Trophoblast cell (in vitro differentiated cells and primary cell): ENCODE measurements at regions not wholly inside any gene's neighbourhood (a gene's known extent, or its start where the extent isn't known, plus 50 kb on each side); places are given as distances from the start of the nearest gene placed in this dataset.

Source experiments
- DNase-seq, 2 donors: peaks; one replicate each; pipeline ENCODE4 v3.0.0-alpha.2; 2016
- H2AFZ ChIP-seq: 2 replicates; pipeline ENCODE4 v1.6.1; 2013; ENCODE audit warnings: low read length, moderate library complexity, mild to moderate bottlenecking; ENCODE audit not compliant: insufficient read depth, poor library complexity
- H2AK5ac ChIP-seq: 2 replicates; pipeline ENCODE4 v1.6.1; 2013; ENCODE audit warnings: mild to moderate bottlenecking, low read length
- H2BK120ac ChIP-seq: 2 replicates; pipeline ENCODE4 v1.6.1; 2013; ENCODE audit warnings: low read length, mild to moderate bottlenecking, moderate library complexity; ENCODE audit not compliant: insufficient read depth, poor library complexity
- H2BK12ac ChIP-seq: 2 replicates; pipeline ENCODE4 v1.6.1; 2013; ENCODE audit warnings: mild to moderate bottlenecking, low read length, moderate library complexity
- H2BK5ac ChIP-seq: 2 replicates; pipeline ENCODE4 v1.6.1; 2013; ENCODE audit warnings: low read length, low read depth, moderate library complexity, mild to moderate bottlenecking; ENCODE audit not compliant: poor library complexity
- H3K14ac ChIP-seq: 2 replicates; pipeline ENCODE4 v1.6.1; 2013; ENCODE audit warnings: mild to moderate bottlenecking, low read length
- H3K18ac ChIP-seq: 2 replicates; pipeline ENCODE4 v1.6.1; 2013; ENCODE audit warnings: mild to moderate bottlenecking, low read length
- H3K23ac ChIP-seq: 2 replicates; pipeline ENCODE4 v1.6.1; 2013; ENCODE audit warnings: low read length
- H3K27ac ChIP-seq: 2 replicates; pipeline ENCODE4 v1.5.1; 2013; ENCODE audit warnings: low read depth, mild to moderate bottlenecking, inconsistent platforms, low read length, moderate library complexity
- H3K27me3 ChIP-seq: 2 replicates; pipeline ENCODE4 v1.6.1; 2013; ENCODE audit warnings: inconsistent platforms, mild to moderate bottlenecking, low read length, moderate library complexity; ENCODE audit not compliant: insufficient read depth
- H3K36me3 ChIP-seq, 2 experiments: 1 replicate in 1 of 2; 2 replicates in 1 of 2; pipeline ENCODE4 v1.6.1; 2013; ENCODE audit warnings: low read length in 2 of 2, mild to moderate bottlenecking in 2 of 2, moderate library complexity in 1 of 2; ENCODE audit not compliant: insufficient read depth in 2 of 2, control insufficient read depth in 1 of 2
- H3K4ac ChIP-seq: 2 replicates; pipeline ENCODE4 v1.6.1; 2013; ENCODE audit warnings: low read depth, mild to moderate bottlenecking, low read length, moderate library complexity
- H3K4me1 ChIP-seq, 2 experiments: 1 replicate in 1 of 2; 2 replicates in 1 of 2; pipeline ENCODE4 v1.6.1; 2013; ENCODE audit warnings: low read length in 2 of 2, mild to moderate bottlenecking in 2 of 2, moderate library complexity in 1 of 2; ENCODE audit not compliant: insufficient read depth in 2 of 2, control insufficient read depth in 1 of 2
- H3K4me2 ChIP-seq: 2 replicates; pipeline ENCODE4 v1.6.1; 2013; ENCODE audit warnings: inconsistent platforms, mild to moderate bottlenecking, low read length, moderate library complexity
- H3K4me3 ChIP-seq: 2 replicates; pipeline ENCODE4 v1.5.1; 2013; ENCODE audit warnings: mild to moderate bottlenecking, low read depth, low read length, inconsistent platforms
- H3K79me1 ChIP-seq: one replicate; pipeline ENCODE4 v1.6.1; 2013; ENCODE audit warnings: low read length
- H3K79me2 ChIP-seq: 2 replicates; pipeline ENCODE4 v1.6.1; 2013; ENCODE audit warnings: low read length, mild to moderate bottlenecking; ENCODE audit not compliant: control insufficient read depth, insufficient read depth, poor library complexity
- H3K9ac ChIP-seq: 2 replicates; pipeline ENCODE4 v1.6.1; 2013; ENCODE audit warnings: mild to moderate bottlenecking, low read length
- H3K9me3 ChIP-seq: 2 replicates; pipeline ENCODE4 v1.6.1; 2013; ENCODE audit warnings: low read depth, mild to moderate bottlenecking, control low read depth, inconsistent platforms, low read length; ENCODE audit not compliant: insufficient read depth
- H4K12ac ChIP-seq: 2 replicates; pipeline ENCODE4 v1.6.1; 2013; ENCODE audit warnings: low read depth, mild to moderate bottlenecking, low read length, moderate library complexity
- H4K8ac ChIP-seq: 2 replicates; pipeline ENCODE4 v1.6.1; 2013; ENCODE audit warnings: low read depth, mild to moderate bottlenecking, low read length, moderate library complexity
- H4K91ac ChIP-seq: one replicate; pipeline ENCODE4 v1.6.1; 2013; ENCODE audit warnings: low read depth, mild to moderate bottlenecking, low read length, moderate library complexity
- WGBS: extraction: QIAGEN DNeasy Blood & Tissue Kit; methylation state at CpG from one replicate; pipeline ENCODE4 v1.1.7; 2013; ENCODE audit warnings: missing lambda C conversion rate; ENCODE audit not compliant: insufficient read length, insufficient coverage; ENCODE audit errors: extremely low coverage; 5-methylcytosine and 5-hydroxymethylcytosine counted together

GRCh38 chr15:91515188-91515754 is 338.2 kb upstream of the SLCO3A1 start:
- Histone ChIP-seq H3K4me1 (no peaks in the 10 kb centered on the region), H3K36me3 (no peaks in the 10 kb centered on the region), H3K23ac (no peak overlapping the region), H3K27me3 (peaks cover 2% of the 10 kb centered on the region), H2AFZ (no peak overlapping the region), H2BK5ac (no peak overlapping the region), H2BK120ac (no peak overlapping the region), H2AK5ac (no peak overlapping the region), H4K91ac (no peak overlapping the region), H3K4ac (no peak overlapping the region), H4K12ac (no peak overlapping the region), H2BK12ac (no peak overlapping the region), H3K9me3 (no peaks in the 10 kb centered on the region), H3K18ac (no peak overlapping the region), H3K79me1 (no peaks in the 10 kb centered on the region), H3K14ac (no peak overlapping the region), H3K4me3 (no peak overlapping the region), H3K79me2 (no peaks in the 10 kb centered on the region), H3K4me2 (no peak overlapping the region), H3K9ac (no peak overlapping the region), H3K27ac (no peak overlapping the region), H4K8ac (no peak overlapping the region)
- WGBS = no CpG with 5 or more reads among the region's 5 CpGs
- DNase-seq = no peak

- Histone ChIP-seq H3K27ac (no peak overlapping the region), H3K4me1 (no peaks in the 10 kb centered on the region), H4K12ac (no peak overlapping the region), H2AFZ (no peak overlapping the region), H3K14ac (no peak overlapping the region), H3K4me2 (no peak overlapping the region), H2AK5ac (no peak overlapping the region), H3K79me2 (no peaks in the 10 kb centered on the region), H4K8ac (no peak overlapping the region), H3K36me3 (no peaks in the 10 kb centered on the region), H3K4ac (no peak overlapping the region), H3K79me1 (no peaks in the 10 kb centered on the region), H3K23ac (no peak overlapping the region), H3K4me3 (no peak overlapping the region), H3K18ac (no peak overlapping the region), H2BK120ac (no peak overlapping the region), H3K9ac (no peak overlapping the region), H3K9me3 (no peaks in the 10 kb centered on the region), H4K91ac (no peak overlapping the region), H2BK12ac (no peak overlapping the region), H3K27me3 (peaks cover 2% of the 10 kb centered on the region), H2BK5ac (no peak overlapping the region)
- no peak for DNase-seq
- no CpG with 5 or more reads among the region's 2 CpGs for WGBS
These were observed 336.6 kb upstream of the SLCO3A1 start for GRCh38 chr15:91516866-91517265.

- no peak for DNase-seq
- no peak overlapping the region for H2BK12ac ChIP-seq
- H3K4me2 ChIP-seq = no peak overlapping the region
- no peaks in the 10 kb centered on the region for H3K9me3 ChIP-seq
- no peak overlapping the region for H3K14ac ChIP-seq
- no peak overlapping the region for H3K4me3 ChIP-seq
- no peak overlapping the region for H3K27ac ChIP-seq
- H3K4ac ChIP-seq = no peak overlapping the region
- no peak overlapping the region for H2BK5ac ChIP-seq
- H4K91ac ChIP-seq = no peak overlapping the region
- H3K27me3 ChIP-seq = peaks cover 2% of the 10 kb centered on the region
- H3K18ac ChIP-seq = no peak overlapping the region
- no peaks in the 10 kb centered on the region for H3K79me1 ChIP-seq
- no peak overlapping the region for H3K9ac ChIP-seq
- H3K4me1 ChIP-seq = no peaks in the 10 kb centered on the region
- H2BK120ac ChIP-seq = no peak overlapping the region
- no peaks in the 10 kb centered on the region for H3K79me2 ChIP-seq
- H2AK5ac ChIP-seq = no peak overlapping the region
- no peaks in the 10 kb centered on the region for H3K36me3 ChIP-seq
- no peak overlapping the region for H4K12ac ChIP-seq
- WGBS = no CpG with 5 or more reads among the region's 4 CpGs
- H4K8ac ChIP-seq = no peak overlapping the region
- H3K23ac ChIP-seq = no peak overlapping the region
- no peak overlapping the region for H2AFZ ChIP-seq
These were observed 335.9 kb upstream of the SLCO3A1 start for GRCh38 chr15:91517491-91518200.

DNA sequence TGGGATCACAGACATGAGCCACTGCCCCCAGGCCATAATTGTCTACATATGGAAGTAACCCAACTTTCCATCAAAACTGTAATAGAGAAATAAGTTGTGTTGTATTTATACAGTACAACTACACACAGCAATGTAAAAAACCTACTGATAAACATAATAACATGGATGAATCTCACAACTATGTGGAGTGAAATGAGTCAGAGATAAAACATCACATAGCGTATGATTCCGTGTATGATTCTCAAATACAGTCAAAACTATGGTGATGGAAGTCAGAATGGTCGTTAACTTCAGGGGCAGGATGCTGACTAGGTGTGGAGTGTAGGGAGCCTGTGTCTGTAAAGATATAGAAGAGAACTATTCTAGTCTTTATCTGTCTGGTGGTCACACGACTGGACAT is 332.7 kb upstream of the SLCO3A1 start:
- no peaks in the 10 kb centered on the region for H3K27me3 ChIP-seq
- no peak overlapping the region for H2BK120ac ChIP-seq
- H3K23ac ChIP-seq = no peak overlapping the region
- H3K14ac ChIP-seq = no peak overlapping the region
- no peak overlapping the region for H2AFZ ChIP-seq
- no peak overlapping the region for H4K12ac ChIP-seq
- no peak overlapping the region for H3K4ac ChIP-seq
- no peak overlapping the region for H3K4me2 ChIP-seq
- H3K4me1 ChIP-seq = no peaks in the 10 kb centered on the region
- no peaks in the 10 kb centered on the region for H3K79me2 ChIP-seq
- no peak overlapping the region for H2AK5ac ChIP-seq
- H3K9ac ChIP-seq = no peak overlapping the region
- no peak overlapping the region for H4K91ac ChIP-seq
- WGBS = no CpG with 5 or more reads among the region's 4 CpGs
- H3K4me3 ChIP-seq = no peak overlapping the region
- H3K27ac ChIP-seq = no peak overlapping the region
- H3K9me3 ChIP-seq = no peaks in the 10 kb centered on the region
- H3K79me1 ChIP-seq = no peaks in the 10 kb centered on the region
- H3K18ac ChIP-seq = no peak overlapping the region
- H3K36me3 ChIP-seq = no peaks in the 10 kb centered on the region
- H4K8ac ChIP-seq = no peak overlapping the region
- H2BK12ac ChIP-seq = no peak overlapping the region
- H2BK5ac ChIP-seq = no peak overlapping the region
- DNase-seq = no peak
